NCI-H774 (cell line): ENCODE measurements at regions not wholly inside any gene's neighbourhood (a gene's known extent, or its start where the extent isn't known, plus 50 kb on each side); places are given as distances from the start of the nearest gene placed in this dataset.

Experiments
- DNase-seq: peaks from one replicate; lab custom pipeline; 2025; lab: John Stamatoyannopoulos, UW

DNA sequence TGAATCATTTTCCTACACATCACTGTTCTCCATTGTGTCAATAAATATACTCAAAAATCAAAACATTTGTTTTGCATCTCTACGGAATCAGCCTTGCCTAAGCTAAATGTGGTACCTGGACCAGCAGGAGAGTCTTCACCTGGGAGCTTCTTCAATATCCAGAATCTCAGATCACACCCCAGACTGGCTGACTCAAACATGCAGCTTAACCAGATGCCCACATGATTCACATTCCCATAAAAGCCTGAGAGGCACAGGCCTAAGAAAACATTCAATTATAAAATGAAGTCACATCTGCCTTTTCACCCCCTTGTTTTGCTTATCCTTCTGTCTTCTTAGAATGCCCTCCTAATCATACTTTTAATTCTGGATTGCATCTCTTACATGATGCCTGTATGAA is 1045.5 kb upstream of the NXPH2 start:
- no peak for DNase-seq

DNA sequence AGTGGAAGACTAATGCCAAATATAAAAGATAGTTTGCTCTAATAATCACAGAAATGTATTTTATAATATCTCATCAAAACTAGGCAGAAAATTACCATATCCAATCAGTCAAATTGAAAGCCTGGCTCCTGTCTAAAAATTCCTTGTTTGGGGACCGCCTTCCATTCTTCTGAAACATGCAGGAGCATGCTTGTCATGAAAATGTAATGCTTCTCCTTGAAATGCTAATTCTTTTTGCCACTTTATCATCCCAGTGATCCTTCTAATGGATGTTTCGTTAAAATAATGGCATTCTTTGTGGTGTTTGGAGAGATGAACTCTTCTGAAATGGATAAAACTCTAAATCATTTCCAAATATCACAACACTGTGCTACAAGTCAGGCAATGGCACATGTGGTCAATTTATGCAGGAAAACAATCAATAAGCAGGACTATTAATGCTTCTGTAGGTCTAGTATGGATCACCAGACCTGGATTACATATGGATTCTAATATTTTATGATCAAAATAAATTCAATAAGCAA is 1039.1 kb upstream of the NXPH2 start:
- no peak for DNase-seq

DNA sequence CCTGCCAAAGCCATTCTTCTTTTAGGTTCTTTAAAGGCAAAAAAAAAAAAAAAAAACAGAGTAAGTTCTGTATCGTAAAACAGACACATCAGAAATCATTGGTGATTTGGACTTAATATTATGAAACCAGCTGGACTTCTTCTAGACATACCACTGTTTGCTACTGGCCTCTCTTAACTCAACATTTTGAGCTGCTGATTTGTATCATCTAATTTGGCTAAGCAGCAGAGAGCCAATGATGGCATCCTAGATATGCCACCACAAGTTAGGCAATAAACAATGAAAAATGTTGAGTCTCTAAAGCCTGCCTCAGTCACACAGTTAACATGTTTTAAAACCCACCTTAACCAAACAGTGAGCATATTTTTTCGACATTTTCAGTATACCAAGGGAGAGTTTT is 1034.3 kb upstream of the NXPH2 start:
- no peak for DNase-seq

DNA sequence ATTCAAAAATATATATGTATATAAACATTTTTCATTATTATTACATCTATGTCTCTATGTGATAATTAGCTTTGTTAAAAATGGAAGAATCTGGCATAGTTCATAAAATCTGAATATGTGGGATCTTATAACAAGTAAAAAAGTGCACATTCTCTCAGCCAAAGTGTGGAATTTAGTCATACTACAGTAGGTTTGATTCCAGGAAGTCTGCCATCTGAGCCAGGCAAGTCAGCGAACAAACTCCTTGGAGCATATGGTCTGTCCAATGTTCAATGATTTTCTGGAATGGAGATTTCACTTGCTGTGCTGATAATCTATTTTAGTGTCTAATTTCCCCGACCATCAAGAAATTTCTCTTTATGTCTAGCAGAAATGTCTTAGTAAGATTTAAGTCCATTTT is 1033.2 kb upstream of the NXPH2 start:
- DNase-seq, result no peak

DNA sequence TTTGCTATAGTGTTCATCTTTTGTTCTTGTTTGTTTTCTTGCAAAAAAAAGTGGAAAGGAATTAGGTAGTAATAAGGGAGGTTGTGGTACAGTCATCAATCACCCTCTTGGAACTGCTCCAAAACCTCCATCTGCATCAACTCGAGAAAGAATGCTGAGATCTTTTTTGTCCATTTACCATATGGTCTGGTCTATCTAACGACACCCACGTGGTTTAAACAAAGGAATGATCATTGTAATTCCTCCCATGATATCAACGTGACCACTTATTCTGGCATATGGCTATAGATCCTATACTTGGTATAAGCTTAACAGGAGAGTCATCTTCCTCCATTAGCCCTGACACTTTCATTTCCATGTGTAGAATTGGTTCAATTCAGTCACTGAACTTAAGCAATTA is 1025.3 kb upstream of the NXPH2 start:
- no peak for DNase-seq

DNA sequence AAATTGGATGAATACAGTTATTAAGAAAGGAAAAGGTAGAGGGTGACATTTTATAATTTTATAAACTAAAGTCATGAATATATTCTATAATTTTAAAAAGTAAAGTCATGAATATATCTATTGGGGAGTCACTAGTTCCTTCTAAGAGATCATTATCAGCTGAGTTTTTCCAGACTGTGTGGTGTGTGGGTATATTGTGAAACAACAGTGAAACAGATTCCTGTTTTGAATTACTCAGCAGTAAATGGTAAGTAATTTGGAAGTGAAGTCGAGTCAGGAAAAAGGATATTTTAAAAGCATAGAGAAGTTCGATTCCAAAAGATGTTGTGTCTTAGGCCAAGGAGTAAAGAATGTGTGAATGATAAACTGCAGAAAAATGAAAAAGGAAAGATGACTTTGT is 1018.2 kb upstream of the NXPH2 start:
- DNase-seq, result no peak

DNA sequence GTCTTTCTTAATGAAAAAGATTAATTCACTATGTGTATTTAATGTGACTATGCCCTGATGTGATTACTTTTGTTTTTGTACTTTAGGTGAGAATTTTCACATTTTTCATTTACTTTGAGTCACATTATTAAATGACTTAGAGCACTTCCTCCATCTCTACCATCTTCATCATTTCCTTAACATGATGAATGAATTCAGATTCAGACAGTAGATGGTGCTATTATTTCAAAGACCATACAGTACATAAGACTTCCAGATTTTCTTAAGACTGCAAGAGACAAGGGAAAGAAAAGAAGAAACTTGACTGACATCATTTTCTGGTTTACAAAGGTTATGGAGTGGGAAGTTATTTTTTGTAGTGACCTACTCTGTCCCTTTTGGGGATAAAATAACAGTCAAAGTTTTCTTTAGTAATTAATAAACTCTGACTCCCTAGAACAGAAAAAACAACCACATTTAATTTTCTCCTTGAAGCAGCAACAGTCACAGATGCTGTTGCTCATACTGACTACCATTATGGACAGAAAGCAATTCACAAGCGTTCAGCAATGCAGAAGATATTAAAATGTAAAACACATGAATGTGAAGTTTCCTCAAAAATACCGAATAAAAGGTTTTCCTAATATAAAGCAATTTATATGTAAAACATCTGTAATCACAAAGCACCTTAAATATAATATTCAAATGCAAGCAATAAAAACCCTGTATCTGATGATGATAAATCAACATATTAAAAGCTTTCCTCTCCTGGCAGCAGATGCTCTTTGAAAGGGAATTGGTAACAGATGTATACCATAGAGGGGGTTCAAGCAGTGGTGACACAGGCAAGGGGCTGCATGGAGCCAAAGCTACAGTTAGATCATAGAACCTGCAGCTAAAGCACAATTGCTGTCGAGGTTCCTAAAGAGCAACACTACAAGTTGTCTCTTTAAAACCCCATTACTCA is 1010.9 kb upstream of the NXPH2 start:
- DNase-seq, result no peak

DNA sequence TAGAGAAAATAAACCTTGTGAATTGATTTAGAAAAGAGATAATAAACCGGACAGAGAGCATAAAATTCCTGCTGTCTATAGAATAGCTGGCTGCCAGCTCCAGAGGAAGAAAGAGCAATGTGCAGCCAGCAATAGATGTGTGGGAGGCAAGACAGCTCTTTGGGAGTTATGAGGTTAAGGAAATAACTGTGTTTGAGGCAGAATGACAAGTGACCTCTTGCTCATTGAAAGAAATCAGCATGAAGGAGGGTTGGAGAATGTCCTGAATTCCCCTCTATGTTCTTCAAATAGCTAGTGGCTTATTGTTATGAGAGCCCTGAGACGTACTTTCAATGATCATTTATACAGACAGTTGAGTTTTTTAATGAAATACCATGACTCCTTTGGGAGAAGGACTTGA is 1009.9 kb upstream of the NXPH2 start:
- no peak for DNase-seq

DNA sequence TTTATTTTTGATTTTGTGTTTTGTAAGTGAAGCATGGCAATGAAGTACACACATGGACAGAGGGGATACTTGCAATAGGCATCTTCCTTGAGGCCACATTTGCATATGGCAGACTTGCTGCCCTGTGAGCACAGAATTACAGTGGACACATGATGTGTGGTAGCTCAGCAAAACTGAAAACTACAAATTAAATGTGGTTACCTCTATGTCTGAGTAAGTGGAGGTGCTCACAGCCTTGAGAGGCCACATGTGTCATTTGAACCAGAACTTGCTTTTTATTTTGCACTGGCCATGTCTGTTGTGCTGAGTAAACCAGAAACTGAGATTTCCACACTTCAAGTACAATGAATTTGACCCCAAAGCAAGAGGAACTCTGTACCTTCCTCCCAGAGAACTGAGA is 998.5 kb upstream of the NXPH2 start:
- no peak for DNase-seq

DNA sequence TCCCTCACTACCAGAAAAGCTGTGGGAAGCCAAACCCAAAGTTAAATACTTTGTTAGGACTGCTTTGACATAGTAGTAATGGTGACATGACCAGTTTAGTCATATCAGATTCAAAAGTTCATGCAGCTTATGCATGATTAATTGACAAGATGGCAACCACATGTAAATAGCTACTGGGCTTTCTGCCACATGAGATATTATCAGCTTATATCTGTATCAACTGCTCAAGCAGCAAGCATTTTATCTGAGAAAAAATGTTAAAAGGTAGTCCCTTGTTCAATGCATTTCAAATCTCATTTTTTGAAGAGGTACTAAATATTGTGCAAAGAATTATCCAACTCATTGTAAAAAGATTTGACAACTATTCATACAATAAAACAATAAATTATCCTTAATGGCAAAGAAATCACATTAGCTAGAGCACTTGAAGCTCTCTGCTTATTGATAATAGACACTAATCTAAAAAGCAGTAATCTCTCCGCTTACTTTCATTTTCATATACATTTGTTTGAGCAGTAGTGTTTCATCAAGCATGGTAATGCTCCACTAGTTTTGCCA is 993.6 kb upstream of the NXPH2 start:
- DNase-seq, result no peak

DNA sequence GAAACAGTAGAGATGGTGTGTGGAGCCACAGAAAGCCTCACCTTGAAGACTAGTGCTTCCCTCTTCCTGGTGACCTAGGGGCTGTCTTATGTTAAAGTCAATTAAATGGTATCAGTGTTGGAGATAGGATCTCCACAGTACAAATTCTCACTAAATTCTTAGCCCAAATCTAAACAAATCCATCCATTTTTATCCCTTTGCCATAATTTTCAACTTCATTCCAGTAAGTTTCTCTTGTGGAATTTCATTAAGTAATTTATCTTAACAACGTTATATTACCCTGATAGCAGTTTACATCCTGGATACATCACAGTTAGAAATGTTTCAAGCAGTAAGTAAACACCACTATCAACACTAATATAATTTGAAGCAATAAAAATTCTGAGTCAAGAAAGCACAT is 989.4 kb upstream of the NXPH2 start:
- no peak for DNase-seq

DNA sequence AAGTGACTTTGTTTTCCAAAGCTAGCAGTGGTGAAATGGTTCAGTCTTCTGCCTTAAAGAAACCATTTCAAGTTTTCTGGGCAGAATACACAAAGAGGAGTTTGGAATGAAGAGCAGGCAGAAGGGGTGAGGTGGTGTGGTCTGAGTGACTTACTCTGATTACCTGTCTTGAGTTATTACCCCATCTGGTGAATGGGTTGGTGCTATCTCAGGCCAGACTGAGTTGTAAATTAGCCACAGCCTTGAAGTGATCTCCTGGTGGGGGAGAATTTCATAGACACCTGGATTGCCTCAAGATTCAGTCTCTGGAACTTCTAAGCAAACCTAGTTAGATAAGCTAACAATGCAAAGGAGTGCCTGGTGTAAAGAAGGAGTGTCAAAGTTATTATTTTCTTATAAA is 983.5 kb upstream of the NXPH2 start:
- no peak for DNase-seq

DNA sequence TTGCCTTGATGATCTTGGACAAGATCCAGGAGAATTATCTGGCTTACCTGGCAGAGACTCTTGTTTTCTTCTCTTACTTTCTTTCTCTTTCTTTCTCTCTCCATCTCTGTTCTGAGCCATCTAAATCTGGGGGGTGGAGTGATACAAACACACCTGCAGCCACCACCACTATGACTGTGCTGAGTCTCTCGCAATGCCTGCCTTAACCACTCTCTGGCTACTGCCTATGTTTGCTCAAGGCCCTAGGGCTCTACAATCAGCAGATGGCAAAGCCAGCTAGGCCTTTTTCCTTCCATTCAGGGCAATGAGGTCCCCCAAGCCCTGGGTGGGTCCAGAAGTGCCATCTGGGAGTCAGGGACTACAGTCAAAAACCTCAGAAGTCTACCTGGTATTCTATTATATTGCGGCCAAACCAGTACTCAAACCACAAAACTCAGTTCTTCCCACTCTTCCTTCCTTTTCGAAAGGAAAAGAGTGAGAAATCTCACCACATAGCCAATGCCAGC is 978.9 kb upstream of the NXPH2 start:
- DNase-seq, result no peak

DNA sequence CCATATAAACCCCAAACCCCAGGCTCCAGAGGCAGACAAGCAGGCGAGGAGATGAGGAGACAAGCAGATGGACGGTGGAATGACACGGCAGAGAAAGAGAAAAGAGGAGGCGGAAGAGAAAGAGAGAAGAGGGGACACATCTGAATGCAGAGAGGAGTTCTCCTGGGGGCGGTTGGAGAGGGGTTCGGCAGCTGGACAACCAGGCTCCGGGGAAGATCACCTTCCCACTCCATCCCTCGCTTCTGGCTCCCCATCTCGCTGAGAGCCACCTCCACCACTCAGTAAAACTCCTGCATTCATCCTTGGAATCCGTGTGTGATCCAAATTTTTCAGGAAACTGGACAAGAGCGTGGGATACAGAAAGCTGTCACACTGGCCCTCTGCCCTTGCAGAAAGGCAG is 966.7 kb upstream of the NXPH2 start:
- DNase-seq, result no peak

DNA sequence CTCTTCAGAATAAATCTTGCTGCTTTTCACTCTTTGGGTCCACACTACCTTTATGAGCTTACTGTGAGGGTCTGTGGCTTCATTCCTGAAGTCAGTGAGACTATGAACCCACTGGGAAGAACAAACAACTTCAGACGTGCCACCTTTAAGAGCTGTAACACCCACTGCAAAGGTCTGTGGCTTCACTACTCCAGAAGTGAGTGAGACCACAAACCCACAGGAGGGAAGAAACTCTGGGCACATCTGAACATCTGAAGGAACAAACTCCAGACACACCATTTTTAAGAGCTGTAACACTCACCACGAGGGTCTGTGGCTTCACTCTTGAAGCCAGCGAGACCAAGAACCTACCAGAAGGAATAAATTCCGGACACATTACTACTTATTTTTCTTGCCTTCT is 964.1 kb upstream of the NXPH2 start:
- DNase-seq, result no peak

DNA sequence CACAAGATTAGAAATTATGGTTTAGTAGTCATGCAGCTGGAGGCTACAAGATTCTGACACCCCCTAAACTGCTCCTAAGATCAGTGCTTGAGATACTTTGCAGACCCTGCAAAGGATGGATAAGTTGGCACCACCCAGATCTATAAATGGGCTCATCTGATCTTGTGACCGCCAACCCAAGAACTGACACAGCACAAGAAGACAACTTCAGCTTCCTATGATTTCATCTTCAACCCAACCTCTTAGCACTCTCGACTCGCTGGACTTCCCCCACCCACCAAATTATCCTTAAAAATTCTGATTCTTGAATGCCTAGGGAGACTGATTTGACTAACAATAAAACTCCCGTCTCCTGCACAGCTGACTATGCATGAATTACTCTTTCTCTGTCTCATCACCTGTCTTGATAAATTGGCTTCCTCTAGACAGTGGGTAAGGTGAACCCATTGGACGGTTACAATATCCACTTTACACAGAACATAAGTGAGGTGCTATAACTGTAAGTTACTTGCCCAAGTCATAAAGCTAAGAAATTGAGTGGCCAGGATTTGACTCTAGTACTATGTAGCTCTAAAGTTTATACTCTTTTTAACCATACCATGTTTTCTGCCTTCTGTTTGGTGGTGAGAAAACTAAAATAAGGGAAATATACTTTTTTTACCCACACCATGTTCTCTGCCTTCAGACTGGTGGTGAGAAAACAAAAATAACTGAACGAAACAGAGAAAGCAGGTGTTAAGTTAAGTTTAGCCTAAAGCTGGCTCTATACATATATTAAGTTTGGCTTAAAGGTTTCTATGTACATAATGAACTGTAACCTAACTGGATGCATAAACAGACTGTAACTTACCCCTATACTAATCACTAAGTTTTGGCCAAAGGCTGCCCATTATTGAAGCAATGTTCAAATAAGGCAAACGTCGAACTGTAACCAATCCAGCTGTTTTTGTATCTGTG is 962.3 kb upstream of the NXPH2 start:
- DNase-seq, result no peak

DNA sequence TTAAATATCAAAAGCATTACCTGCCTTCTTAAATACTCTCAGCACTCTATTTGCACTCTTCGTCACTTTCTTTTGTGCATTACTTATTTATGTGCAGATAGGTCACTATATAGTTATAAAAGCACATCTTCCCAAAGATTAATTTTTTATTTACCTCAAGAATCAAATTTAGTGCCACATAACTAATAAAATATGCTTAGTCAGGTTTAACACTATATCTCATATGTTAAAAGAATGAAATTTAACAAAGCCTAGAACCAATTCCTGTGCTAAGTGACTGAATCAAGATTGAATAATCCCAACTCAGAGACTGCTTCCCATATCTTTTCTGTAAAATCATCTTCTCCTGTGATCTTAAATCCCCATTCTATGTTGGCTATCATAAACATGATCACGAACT is 957.5 kb upstream of the NXPH2 start:
- DNase-seq, result no peak

DNA sequence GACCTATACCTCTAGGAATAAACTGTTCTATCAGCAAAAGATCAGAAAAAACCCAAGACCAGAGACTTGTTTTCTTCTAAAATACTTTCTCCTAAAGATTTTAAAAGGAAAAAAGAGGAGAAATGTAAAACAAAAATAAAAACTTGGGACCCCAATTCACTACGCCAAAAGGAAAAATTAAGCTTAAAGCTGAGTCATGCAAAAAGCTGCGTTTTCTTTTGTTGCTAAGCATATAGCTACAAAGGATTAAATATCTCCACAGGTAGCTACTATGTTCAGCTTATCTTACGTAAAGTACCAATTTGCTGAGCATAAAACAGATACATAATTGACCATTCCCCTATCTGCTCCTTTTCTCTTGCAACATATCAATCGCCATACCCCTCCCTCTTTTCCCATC is 950.0 kb upstream of the NXPH2 start:
- DNase-seq, result no peak

DNA sequence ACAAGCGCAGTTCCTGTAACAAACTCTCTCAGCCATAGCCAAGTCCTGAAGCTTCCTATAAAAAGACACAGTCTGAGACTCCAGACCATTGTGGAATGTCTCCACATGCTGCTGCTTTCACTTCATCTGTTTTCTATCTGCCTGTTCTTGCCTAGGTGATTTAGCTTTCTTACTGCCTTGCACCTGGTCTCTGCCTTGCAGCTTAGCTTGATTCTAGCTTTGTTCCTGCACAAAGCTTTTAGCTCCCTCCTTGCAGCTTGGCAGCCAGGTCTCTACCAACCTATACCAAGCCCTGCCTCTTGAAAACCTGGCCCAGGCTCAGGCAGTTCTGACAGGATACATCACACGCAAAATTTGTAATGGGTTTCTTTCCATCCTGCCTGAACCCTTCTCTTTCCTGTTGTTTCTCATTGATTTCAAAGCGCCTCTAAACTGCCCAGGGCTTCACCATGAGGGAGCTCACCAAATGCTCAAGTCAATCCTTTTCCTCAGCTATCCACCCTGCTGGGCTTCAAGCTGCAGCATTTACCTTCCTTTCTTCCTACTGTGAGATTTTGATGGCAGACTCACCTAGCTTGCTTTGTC is 941.3 kb upstream of the NXPH2 start:
- no peak for DNase-seq

DNA sequence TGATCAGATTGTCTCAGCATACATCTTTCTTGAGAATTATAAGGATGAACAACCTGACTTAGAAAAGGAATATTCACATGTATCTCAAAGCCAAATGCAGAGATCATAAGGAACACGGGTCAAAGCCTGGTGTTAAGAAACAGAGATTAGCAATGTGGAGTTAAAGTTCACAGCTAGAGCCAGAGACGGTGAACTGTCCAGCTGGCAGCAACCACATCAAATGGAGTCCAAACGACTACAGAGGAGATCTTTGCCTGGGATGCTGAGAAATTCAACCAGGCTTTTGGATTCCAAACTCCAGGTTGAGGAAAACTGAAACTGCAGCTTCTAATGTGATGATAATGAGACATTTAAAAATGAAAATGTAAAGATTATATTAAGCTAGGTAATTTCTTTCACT is 939.9 kb upstream of the NXPH2 start:
- no peak for DNase-seq

DNA sequence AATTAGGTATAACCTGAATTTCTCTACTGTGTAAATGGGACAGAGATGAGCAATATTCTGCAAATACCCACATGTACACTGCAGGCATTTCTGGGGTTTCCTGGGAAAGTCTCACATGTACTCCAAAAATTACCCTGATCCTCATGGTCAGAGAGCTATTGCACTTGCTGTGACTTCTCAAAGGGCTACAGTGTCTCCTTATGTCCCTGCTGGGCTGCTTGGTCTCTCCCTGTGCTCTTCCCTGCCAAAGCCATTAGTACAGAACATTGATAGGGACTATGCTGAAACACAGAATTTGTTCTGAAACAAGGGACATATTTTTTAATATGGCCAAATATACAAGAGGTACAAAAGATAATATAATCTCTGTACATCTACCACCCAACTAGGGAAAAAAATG is 924.4 kb upstream of the NXPH2 start:
- no peak for DNase-seq

DNA sequence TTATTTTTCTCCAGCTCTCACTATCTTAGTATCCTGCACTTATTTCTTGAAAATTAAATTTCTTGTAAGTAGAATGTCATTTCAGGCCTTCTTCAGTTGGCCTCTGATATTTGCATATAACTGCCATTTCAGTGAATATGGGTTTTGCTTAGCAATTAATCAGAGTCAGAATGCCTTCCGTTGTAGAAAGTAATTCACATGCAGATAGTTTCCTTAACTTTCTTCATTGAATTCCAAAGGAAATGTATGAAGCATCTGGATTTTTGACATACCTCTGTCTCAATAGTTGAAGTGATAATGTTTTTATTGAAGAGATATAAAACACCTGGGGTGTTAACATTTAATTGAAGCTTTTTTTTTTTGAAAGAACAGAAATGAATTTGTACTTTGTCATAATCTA is 914.1 kb upstream of the NXPH2 start:
- DNase-seq, result no peak
